ENCODE measurements at regions not wholly inside any gene's neighbourhood (a gene's known extent, or its start where the extent isn't known, plus 50 kb on each side); places are given as distances from the start of the nearest gene placed in this dataset.

DNA sequence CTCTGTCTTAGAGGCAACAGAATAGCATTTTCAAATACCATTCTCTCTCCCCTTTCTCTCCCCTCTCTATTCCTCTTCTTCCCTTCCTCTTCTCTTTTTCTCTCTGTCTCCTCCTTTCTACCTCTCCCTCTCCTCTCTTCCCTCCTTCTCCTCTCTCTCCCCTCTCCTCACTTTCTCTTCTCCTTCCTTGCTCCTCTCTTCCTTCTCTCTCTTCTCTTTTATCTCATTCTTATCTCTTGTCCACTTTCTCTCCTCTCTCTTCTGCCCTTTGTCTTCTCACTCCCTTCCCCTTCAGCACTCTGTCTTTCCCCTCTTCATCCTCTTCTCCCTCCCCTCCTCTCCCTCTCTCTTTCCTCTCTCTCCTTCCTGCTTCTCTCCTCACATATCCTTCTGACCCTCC lies 2265.8 kb upstream of the TENM3 start:
- TF ChIP-seq, protein P1, sequence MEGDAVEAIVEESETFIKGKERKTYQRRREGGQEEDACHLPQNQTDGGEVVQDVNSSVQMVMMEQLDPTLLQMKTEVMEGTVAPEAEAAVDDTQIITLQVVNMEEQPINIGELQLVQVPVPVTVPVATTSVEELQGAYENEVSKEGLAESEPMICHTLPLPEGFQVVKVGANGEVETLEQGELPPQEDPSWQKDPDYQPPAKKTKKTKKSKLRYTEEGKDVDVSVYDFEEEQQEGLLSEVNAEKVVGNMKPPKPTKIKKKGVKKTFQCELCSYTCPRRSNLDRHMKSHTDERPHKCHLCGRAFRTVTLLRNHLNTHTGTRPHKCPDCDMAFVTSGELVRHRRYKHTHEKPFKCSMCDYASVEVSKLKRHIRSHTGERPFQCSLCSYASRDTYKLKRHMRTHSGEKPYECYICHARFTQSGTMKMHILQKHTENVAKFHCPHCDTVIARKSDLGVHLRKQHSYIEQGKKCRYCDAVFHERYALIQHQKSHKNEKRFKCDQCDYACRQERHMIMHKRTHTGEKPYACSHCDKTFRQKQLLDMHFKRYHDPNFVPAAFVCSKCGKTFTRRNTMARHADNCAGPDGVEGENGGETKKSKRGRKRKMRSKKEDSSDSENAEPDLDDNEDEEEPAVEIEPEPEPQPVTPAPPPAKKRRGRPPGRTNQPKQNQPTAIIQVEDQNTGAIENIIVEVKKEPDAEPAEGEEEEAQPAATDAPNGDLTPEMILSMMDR (IDR thresholded peaks at IDR 0.05), result no peak
- TF ChIP-seq POLR2A (IDR thresholded peaks at IDR 0.05), result no peak
